Activated CD4-positive, alpha-beta T cell treated with anti-CD3 and anti-CD28 coated beads, Interleukin-2, amount 50 U/mL, for 48 hours (primary cell): ENCODE measurements at regions not wholly inside any gene's neighbourhood (a gene's known extent, or its start where the extent isn't known, plus 50 kb on each side); places are given as distances from the start of the nearest gene placed in this dataset.
"Not testable (repeated sequence)": the region's sequence is repeated elsewhere in the genome, so short reads cannot be mapped to it uniquely, and the experiment has no call there.

Source experiments
- DNase-seq, 2 experiments: peaks; one replicate each; pipeline ENCODE4 v3.0.0-alpha.2; 2020

DNA sequence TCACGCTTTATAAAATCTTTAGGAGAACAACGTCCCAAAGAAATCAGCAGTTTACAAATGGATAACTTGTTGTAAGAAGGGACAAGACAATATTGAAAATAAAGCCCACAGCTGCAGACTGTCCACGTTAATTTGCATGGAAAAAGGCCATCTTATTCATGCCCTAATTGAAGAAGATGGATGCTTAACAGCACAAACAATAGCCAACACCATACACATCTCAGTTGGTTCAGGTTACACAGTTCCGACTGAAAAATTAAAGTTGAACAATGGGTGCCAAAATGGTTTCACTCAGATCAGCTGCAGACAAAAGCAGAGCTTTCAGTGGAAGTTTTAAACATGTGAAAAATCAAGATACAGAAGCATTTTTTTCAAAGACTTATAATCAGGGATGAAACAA is 314.2 kb downstream of the RAB38 start:
- DNase-seq: no peak

DNA sequence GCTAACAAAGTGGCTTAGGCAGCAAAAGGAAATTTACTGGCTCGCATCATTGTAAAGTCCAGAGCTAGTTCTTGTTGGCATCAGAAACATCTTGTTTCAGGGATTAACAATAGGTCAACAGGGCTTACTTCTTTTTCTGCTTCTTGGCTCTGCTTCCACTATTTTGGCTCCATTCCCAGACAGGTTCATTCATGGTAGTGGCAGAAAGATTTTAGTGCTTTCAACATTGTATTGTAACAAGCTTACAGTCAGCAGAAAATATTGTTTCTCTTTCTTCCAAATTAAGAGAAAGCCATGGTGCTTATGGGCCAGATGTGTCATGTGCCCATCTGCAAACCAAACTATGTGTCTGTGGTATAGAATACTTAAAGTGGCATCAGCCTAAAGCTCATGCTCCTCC is 315.6 kb downstream of the RAB38 start:
- DNase-seq: no peak

DNA sequence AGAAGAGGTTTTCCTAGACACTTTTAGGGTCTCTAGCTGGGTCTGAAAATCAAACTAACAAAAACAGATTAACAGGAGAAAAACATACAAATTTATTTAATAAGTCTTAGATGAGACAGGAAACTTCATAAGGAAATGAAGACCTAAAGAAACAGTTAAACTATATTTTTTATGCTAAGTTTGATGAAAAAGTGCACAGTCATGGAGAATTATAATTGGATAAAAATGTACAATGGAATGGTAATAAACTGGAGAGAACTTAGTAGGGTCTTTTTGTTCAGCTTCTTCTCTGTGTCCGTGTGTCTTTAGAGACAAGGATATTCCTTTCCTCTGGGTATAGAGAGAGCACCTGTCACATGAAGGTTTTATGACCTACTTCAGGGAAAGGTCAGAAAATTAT is 323.4 kb downstream of the RAB38 start:
- no peak for DNase-seq

DNA sequence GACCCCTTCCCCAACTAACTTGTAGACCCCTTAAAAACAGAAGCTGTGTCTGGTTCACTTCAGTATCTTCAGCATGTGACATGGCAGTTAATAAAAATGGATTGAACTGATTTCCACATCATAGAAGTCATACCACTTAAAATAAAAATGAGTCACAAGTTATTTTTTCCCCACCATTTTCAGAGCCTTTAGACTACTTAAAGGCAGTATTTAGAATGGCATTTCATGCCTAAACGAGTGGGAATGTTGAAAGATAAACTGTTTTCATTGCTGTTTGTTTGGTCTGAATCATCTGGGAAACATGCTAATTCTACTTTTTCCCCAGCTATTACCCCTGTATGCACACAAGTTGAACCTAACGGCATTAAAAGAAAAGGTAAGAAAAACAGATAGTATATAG is 324.0 kb downstream of the RAB38 start:
- no peak for DNase-seq

DNA sequence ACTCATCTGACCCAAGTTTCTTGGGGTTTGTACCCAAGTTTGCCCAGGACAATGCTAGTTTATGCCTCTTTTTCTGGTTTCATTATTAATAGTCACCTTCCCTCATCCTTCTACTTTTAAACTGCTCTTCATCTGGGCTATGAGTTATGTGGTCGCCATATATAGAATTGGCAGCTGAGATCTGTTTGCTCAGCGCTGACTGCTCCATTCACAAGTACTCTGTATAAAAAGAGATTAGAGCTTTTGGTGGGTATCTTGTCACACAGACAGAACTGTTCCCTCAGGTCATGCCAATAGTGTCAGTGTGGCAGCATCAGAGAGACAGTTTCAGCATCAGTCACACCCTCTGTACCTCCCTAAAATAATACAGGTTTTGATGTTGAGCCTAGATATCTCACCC is 326.0 kb downstream of the RAB38 start:
- no peak for DNase-seq

DNA sequence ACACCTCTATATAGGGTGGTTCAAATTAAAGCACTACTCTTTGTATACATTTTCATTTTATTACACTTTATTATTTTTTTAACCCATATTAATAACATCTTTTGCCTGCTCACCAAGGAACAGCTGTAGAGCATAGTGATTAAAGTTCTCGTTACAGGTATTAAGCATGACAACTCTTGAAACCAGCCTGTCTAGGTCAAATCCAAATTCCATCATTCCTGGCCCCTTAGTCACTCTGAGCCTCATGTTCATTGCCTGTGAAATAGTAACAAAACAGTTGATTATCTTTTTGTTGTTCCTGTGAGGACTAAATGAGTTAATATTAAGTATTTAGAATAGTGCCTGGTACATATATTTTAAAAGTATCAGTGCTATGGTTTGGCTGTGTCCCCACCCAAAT is 334.5 kb downstream of the RAB38 start:
- DNase-seq: no peak

DNA sequence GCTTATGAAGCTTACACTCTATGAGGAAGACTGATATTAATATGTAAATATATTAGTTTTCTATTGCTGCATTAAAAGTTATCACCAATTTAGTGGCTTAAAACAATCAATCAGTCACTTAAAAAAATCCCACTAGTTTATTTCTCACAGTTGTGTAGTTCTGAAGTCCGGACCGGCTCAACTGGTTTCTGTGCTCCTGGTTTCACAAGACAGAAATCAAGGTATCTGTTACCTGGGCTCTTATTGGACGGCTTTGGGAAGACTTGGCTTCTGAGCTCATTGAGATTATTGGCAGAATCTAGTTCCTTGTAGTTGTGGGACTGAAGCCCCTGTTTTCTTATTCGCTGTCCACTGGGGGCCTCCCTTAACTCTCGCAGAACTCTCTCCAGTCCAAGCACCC is 343.0 kb downstream of the RAB38 start:
- DNase-seq: no peak

DNA sequence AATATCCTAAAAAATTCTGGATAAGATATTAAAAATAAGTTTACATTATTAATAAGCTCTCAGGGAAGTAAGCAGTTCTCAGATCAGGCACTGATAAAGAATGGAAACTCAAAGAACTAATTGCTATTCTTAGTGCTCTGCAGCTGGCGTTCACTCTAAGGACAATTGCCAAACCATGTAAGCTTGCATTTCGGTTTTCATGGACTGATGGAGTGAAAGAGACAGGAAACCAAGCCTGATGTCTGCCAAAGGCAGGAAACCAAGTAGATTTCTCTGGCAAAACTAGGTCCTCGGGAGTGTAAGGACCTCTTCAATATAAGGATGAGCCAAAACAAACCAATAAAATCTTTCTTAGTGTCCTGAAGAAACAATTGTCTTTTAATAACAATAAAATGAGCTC is 355.2 kb downstream of the RAB38 start:
- no peak for DNase-seq

DNA sequence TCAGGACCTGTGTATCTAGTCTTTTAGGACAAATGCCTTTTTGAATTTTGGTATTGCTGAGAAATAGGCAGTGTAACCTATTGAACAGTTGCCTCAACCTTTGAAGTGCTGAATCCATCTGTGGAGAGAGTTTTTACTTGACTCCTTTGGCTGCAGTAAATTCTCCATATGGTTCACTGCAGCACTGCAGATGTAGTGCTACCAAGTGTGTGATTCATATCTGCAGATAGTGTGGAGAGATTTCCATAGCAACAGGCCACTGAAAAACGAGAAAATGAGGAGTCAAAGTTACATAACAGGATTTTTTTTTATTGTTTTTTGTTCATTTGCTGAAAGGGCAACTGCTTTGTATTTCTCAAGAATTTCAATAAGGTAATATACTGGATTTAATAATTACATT is 356.1 kb downstream of the RAB38 start:
- no peak for DNase-seq

DNA sequence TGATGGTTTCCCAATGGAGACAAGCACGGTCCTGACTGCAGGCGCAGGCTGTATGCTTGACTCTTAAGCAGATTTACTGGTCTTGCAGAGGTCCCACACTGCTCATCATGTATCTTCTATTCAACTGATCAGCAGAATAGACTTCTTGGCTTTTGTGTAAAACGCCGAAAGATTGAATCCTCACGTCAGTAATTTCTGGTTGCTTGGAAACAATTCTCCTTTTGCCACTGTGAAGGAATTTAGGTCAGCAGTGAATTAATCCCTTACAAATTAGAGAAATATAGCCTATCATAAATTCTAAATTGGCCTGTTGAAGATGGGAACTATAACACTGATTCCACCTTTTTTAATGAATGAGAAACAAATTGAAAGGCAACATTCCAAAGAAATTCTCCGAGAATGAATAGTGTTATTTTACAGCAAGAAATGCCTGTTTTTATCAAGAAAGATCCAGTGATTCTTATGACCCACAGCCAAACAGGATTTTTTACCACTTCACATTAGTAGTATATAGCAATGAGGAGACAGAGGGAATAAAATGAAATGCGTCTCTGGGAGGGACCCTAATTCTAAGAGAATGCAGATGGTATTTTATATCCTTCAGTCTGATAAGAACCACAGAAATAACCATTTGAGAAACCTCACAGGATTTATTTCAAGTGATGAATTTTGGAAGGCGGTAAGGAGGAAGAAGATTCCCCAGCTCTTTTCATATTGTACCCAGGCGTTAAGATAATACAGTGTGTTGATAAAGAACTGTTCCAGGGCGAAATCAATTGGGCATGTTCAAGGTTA is 362.5 kb downstream of the RAB38 start:
- no peak for DNase-seq

DNA sequence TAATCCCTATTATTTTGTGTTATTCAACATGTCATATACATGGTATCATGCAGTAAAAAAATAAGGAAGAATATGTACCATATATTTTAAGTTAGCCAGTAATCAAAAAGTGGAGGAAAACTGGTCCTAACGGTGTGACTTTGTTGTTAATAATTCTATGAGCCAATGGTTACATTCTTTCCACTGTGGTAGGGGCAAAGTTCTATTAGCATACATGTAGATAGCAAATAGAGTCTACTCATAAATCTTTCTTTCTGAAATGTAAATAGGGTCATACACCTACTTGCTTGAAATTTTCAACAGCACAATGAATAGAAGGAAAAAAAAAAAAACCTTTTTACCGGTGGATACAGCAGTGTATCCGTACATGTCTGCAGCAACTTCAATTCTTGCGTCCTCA is 364.8 kb downstream of the RAB38 start:
- DNase-seq: no peak

DNA sequence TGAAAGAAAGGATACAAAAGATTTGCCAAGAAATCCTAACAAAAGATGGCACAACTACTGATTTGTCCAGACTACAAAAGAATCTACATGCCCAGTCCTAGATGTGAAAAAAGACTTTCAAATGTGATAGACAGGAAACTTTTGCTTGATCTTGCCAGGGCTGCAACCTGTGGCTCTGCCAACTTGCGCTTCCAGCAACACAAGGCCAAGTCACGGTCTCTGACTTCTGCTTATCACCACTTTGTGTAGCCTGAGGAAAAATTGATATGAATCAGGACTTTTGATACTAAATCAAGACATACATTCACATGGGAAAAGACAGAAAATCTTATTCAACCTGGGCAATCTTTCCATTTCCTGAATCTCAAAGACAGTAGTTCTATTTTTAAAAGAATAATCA is 366.0 kb downstream of the RAB38 start:
- no peak for DNase-seq

DNA sequence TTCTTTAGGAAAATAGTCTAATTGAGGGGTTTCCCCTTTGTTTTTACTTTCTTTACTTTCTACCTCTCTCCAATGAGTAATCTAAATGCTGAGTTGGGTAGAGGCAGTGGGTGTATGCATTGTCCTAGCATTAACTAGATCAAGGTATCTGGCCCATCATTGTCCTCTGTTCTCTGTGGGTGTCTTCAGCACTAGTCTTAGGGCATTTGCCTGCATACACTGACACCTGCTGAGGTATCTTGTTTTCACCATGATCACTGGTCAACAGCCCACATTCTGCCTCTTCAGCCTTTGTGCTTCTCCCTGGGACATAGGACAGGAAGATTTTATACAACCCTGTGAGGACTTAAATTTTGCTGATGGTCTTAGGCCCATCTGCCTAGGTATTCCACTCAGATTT is 371.1 kb downstream of the RAB38 start:
- DNase-seq: no peak

DNA sequence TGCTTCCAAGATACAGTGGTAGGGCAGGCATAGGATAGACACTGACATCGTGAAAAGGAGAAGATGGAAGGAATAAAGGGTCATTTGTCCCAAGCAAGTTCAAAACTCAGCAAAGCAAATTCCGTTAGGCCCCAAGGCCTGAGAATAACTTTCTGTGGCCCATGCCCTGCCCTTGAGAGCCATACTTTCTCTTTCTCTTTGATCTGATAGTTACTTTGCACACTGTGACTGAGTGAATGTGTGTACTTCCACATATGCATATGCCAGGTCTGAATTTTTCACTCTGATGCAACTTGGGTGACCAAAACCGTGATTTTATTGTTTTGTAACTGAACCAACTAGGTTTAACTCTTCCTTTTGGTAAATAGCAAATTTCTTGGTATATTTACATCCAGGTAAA is 371.5 kb downstream of the RAB38 start:
- no peak for DNase-seq

DNA sequence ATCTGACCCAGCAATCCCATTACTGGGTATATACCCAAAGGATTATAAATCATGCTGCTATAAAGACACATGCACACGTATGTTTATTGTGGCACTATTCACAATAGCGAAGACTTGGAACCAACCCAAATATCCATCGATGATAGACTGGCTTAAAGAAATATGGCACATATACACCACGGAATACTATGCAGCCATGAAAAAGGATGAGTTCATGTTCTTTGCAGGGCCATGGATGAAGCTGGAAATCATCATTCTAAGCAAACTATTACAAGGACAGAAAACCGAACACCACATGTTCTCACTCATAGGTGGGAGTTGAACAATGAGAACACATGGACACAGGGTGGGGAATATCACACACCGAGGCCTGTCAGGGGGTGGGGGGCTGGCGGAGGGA is 390.4 kb downstream of the RAB38 start:
- DNase-seq: not testable (repeated sequence)

DNA sequence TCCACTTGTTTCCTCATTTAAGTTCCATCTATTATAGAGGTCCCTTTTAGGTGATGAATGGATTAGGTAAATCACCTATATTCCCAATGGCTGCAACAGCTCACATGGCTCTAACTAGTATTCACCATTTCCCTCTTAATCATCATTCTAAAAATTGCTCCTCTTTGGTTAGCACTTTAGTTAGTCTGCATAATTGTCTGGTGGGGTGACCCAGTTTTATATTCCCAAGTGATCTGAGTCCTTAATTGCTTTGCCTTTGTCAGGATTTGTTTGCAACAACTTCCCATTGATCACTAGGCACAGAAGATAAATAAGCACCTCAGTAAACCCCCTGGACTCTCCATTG is 395.2 kb downstream of the RAB38 start:
- no peak for DNase-seq

DNA sequence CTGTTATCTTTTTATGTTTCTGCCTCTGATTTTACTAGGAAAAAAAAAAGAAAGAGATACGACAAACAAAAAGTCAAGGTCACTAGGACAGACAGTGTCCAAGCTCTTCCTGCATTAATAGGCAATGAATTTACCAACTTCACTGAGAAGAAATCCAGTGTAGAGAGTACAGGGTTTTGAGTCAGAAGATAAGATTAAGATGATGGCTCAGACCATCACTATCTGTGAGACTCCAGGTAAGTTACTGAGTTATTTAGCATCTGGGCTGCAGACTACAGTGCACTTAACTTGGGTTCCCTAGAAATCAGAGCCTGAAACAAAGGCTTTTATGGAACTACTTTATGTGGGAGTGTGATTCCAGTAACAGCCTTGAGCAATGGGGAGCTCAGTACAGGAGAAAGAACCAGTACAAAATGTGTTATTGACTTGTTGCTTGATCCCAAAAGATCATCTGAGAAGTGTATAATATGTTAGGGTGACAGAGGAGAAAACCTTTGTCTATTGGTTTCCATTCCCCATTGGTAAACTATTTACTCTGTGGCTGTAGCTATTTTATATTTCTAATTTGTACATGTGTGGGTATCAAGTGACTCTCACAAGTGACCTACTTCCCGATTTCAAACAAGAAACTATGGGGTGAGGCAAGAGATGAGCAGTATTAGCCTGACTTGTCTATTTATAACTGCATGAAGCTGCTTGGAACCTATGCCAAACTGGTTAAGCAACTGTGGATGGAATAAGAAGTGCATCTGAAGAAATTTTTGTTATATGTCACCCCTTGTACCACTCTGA is 395.8 kb downstream of the RAB38 start:
- no peak for DNase-seq

DNA sequence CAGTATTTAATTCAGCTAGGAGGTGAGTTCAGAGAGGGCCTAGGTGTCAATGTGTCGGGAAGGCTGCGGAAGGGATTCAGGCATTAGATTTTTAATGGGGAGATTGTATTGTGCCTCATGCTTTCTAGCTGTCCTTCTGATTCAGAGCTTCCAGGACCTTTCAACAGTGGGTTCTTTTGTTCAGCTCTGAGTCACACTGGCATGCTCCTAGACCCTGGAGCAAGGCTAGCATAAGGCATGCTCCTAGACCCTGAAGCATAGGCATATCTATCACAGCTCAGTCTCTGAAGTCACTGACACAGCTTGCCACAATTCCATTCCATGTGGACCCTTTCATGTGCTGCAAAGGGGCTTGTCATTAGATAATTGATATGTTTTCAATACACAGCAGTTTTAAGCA is 396.9 kb downstream of the RAB38 start:
- no peak for DNase-seq

DNA sequence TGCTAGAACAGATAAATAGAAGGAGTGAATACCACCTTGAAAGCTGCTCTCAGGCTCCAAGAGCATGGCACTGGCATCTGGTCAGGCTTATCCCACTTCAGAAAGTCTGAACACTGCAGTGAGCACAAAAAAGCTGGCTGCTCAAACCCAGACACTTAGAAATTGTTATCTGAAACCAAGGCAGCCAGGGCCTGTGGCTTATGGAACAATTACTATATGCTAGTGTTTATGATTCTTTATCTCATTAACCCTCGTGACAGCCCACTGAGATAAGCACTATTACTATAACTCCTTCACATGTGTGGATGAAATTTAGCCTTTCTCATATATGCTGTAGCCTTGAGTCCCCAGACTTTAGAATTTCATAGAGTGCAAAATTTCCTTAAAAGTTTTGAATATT is 400.2 kb downstream of the RAB38 start:
- no peak for DNase-seq

DNA sequence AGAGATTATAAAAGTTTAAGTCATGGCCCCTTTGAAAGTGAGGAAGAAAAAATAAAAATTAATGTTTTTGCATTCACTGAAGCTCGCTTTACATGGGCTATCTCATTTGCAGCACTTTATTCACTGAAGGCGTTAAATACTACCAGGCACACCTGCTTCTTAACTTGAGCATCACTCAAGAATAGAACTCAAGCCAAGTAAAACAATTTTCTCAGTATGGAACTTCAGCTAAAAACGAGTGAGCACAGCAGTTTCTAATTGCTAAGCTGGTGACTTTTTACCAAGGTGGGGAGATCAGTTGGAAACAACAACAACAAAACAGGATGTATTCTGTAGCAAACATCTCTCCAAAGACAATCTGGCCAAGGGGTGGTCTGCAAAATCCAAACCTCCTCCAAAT is 405.6 kb downstream of the RAB38 start:
- no peak for DNase-seq

DNA sequence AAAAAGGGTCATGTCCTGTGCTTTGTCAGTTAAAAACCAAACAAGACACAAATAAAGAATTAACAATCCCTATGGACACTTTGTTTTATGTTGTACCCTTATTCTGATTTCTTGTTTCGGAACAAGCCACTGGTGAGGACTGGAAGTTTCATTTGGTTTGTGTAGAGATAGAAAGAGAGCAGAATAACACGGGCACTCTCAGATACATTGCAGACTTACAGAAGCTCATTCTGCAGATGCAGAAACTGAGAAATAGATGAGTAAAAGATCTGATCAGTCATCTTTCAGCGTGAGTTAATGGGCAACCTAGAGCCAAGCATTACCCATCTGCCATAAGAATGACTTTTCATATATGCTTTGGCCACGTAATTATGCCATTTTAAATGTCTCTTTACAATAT is 407.6 kb downstream of the RAB38 start:
- no peak for DNase-seq

DNA sequence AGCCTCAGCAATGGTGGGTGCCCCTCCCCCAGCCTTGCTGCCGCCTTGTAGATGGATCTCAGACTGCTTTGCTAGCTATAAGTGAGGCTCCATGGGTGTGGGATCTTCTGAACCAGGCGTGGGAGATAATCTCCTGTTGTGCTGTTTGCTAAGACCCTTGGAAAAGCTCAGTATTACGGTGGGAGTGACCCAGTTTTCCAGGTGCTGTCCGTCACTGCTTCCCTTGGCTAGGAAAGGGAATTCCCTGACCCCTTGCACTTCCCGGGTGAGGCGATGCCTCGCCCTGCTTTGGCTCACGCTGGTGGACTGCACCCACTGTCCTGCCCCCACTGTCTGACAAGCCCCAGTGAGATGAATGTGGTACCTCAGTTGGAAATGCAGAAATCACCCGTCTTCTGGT is 411.2 kb downstream of the RAB38 start:
- DNase-seq: not testable (repeated sequence)

DNA sequence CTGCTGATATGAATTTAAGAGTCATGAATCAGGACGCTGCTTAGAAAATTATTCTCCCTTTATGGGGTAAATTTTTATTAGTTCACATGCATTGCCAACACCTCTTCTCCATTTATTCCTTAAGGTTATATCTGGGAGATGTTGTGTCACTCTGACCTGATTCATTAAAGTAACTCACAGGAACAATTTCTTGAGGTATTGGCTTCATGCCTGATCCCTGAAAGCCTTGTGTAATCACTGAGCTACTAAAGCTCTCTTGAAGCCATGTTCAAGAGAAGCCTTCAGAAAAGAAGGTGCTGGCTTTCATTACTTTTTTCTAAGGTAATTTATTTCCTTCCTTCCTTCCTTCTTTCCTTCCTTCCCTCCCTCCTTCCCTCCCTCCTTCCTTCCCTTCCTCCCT is 420.6 kb downstream of the RAB38 start:
- no peak for DNase-seq

DNA sequence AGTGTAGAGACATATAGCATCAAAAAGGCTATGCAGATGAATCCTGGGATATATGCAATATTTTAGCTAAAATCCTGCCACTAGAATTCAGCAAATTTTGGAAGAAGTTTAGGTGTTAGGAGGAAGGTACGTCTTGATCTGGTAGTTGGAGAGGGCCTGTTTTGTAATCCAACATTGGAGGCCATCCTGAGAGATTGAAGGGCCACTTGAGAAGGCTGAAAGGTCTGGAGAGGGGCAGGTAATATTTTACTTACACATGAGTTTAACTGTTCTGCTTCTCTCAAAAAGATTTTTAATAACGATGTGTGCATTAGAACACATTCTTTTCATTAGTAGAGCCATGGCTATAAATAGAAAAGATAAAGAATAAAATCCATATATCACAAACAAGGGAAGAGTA is 422.1 kb downstream of the RAB38 start:
- DNase-seq: no peak

DNA sequence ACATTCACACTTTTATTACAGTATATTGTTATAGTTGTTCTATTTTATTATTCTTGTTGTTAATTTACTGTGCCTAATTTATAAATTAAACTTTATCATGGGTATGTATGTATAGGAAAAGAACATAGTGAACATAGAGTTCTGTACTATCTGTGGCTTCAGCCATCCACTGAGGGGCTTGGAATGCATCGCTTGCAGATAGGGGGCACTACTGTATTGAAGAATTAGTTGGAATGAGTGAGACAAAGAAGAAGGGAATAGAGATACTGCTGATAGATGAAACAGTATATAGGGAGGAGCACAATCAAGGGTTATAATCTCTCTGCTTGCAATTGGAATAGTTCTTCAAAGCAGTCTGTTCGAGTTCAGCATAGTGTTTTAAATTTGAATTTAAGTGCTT is 432.2 kb downstream of the RAB38 start:
- DNase-seq: no peak
